ENCODE measurements at regions not wholly inside any gene's neighbourhood (a gene's known extent, or its start where the extent isn't known, plus 50 kb on each side); places are given as distances from the start of the nearest gene placed in this dataset.
"Not testable (repeated sequence)": the region's sequence is repeated elsewhere in the genome, so short reads cannot be mapped to it uniquely, and the experiment has no call there.

GRCh38 chr11:89658767-89659166 is 51.3 kb upstream of the TRIM77 start:
- H3K4me1 ChIP-seq; intact Hi-C loops (cut with DNase I; ENCODE audit: low total_unique reads): not testable (repeated sequence)

GRCh38 chr11:89659414-89659813 is 50.7 kb upstream of the TRIM77 start:
- intact Hi-C loops (cut with DNase I; ENCODE audit: low total_unique reads); DNase-seq: not testable (repeated sequence)

More at GRCh38 chr11:89658767-89659166, 51.3 kb upstream of the TRIM77 start:
- H3K27ac ChIP-seq; H3K4me3 ChIP-seq; H3K9me3 ChIP-seq; H3K36me3 ChIP-seq; H3K27me3 ChIP-seq (replicated peaks in 1 of 7); DNase-seq: not testable (repeated sequence)

GRCh38 chr11:89660234-89660633 is 49.9 kb upstream of the TRIM77 start:
- intact Hi-C loops (cut with DNase I; ENCODE audit: low total_unique reads), result no loop called here
- Histone ChIP-seq H3K36me3 (no peaks in the 10 kb centered on the region), H3K4me1 (no peaks in the 10 kb centered on the region), H3K9me3 (no peaks in the 10 kb centered on the region), H3K27me3 (replicated peaks in 1 of 7) (no peaks in the 10 kb centered on the region), H3K27ac (no peak overlapping the region), H3K4me3 (no peak overlapping the region)
- no peak for TF ChIP-seq CTCF (IDR thresholded peaks at IDR 0.05 in 8 of 11, conservative IDR thresholded peaks at IDR 0.05 in 3 of 11)
- no peak for TF ChIP-seq POLR2A (IDR thresholded peaks at IDR 0.05)
- no peak for TF ChIP-seq POLR2AphosphoS5 (IDR thresholded peaks at IDR 0.05)
- no peak for DNase-seq

More at GRCh38 chr11:89659414-89659813, 50.7 kb upstream of the TRIM77 start:
- not testable (repeated sequence) for H3K4me1 ChIP-seq; H3K27ac ChIP-seq; H3K9me3 ChIP-seq; H3K4me3 ChIP-seq; H3K36me3 ChIP-seq; H3K27me3 ChIP-seq (replicated peaks in 1 of 7)
- WGBS, 5 donors, result 62 to 69% (median 64%) methylated on average over 2 of the region's 2 CpGs
